Cardiac fibroblast (primary cell): ENCODE measurements at regions not wholly inside any gene's neighbourhood (a gene's known extent, or its start where the extent isn't known, plus 50 kb on each side); places are given as distances from the start of the nearest gene placed in this dataset.

Experiments used
- DNase-seq, 2 donors: peaks; one replicate each; pipeline versions ENCODE4 v3.0.0 to v3.0.0-alpha.2; 2010; ENCODE audit warnings: low read depth in 2 of 2
- H3K4me3 ChIP-seq, 2 donors: replicated peaks in 1 of 2; 1 replicate in 1 of 2; 2 replicates in 1 of 2; pipeline ENCODE4 v1.5.1; 2011; ENCODE audit warnings: low read depth in 2 of 2, low read length in 2 of 2, mild to moderate bottlenecking in 2 of 2, moderate library complexity in 1 of 2
- CTCF ChIP-seq: IDR thresholded peaks from one replicate; pipeline ENCODE4 v1.5.1; 2011; ENCODE audit warnings: low read depth, mild to moderate bottlenecking, low read length, inconsistent platforms

GRCh38 chr4:95985051-95985450, 145.2 kb downstream of the PDHA2 start:
- TF ChIP-seq CTCF: no peak
- no peak overlapping the region for H3K4me3 ChIP-seq
- no peak for DNase-seq

- H3K4me3 ChIP-seq: no peak overlapping the region
- DNase-seq: peak; percentile 3 to 50
- no peak for TF ChIP-seq CTCF
Observed at GRCh38 chr4:95985791-95986550, 146.1 kb downstream of the PDHA2 start.

- H3K4me3 ChIP-seq: no peak overlapping the region
- no peak for DNase-seq
- no peak for TF ChIP-seq CTCF
Observed at GRCh38 chr4:95987851-95988250, 148.0 kb downstream of the PDHA2 start.

GRCh38 chr4:95998311-95998710, 158.4 kb downstream of the PDHA2 start:
- no peak overlapping the region for H3K4me3 ChIP-seq
- peak; percentile 38 to 53 for DNase-seq
- TF ChIP-seq CTCF: no peak

GRCh38 chr4:96003951-96004740, 164.3 kb downstream of the PDHA2 start:
- DNase-seq: peak in 1 of 2 donors; percentile 18
- TF ChIP-seq CTCF: no peak
- H3K4me3 ChIP-seq: no peak overlapping the region

GRCh38 chr4:96009427-96010119, 169.7 kb downstream of the PDHA2 start:
- peak; percentile 72 to 85 for DNase-seq
- no peak overlapping the region for H3K4me3 ChIP-seq
- TF ChIP-seq CTCF: no peak
